Endothelial cell of umbilical vein (primary cell): ENCODE measurements at regions not wholly inside any gene's neighbourhood (a gene's known extent, or its start where the extent isn't known, plus 50 kb on each side); places are given as distances from the start of the nearest gene placed in this dataset.

ENCODE experiments used
- BruUV-seq: library from RNA; stranded (reverse); fragments of 400-500 nt; replicated peaks from 2 replicates; lab custom pipeline; 2021; lab: Mats Ljungman, UMichigan
- CTCF ChIA-PET: fragments of 300-600, 350-600 bp; sonication (Branson Sonifier 250); formaldehyde crosslinking; loops from one replicate; lab custom pipeline; 2021; ENCODE audit warnings: antibody characterized with exemption, inconsistent platforms; lab: Charles Lee
- POLR2A ChIA-PET: fragments of 300-600, 350-600 bp; sonication (Branson Sonifier 250); formaldehyde crosslinking; loops from one replicate; lab custom pipeline; 2021; ENCODE audit warnings: antibody characterized with exemption, inconsistent platforms; lab: Charles Lee
- DNase-seq: peaks from one replicate; pipeline ENCODE4 v3.0.0-alpha.2; 2011; ENCODE audit warnings: low read depth, low spot score
- FAIRE-seq: peaks from 2 replicates; lab custom pipeline; 2011; peaks lifted over from hg19 to GRCh38; lab: Jason Lieb, UNC
- H2AFZ ChIP-seq: 2 replicates; pipeline ENCODE4 v1.6.0; 2012; ENCODE audit warnings: low read depth, low read length, control low read depth, inconsistent platforms
- H3K27ac ChIP-seq: 2 replicates; pipeline ENCODE4 v1.5.1; 2011; ENCODE audit warnings: low read depth, mild to moderate bottlenecking, control low read depth, low read length, moderate library complexity; ENCODE audit not compliant: insufficient read depth
- H3K27me3 ChIP-seq, 2 experiments: 2 replicates each; pipeline versions ENCODE4 v1.6.0 to v1.6.1; 2011; ENCODE audit warnings: low read length in 2 of 2, mixed read lengths in 1 of 2; ENCODE audit not compliant: control insufficient read depth in 2 of 2, insufficient read depth in 2 of 2
- H3K36me3 ChIP-seq, 2 experiments: 2 replicates in 1 of 2; 3 replicates in 1 of 2; pipeline ENCODE4 v1.5.1; 2011; ENCODE audit warnings: low read length in 2 of 2, mild to moderate bottlenecking in 1 of 2, moderate library complexity in 1 of 2; ENCODE audit not compliant: control insufficient read depth in 2 of 2, insufficient read depth in 2 of 2; ENCODE audit errors: extremely low read depth in 1 of 2
- H3K4me1 ChIP-seq: 3 replicates; pipeline ENCODE4 v1.5.1; 2011; ENCODE audit warnings: mild to moderate bottlenecking, low read length; ENCODE audit not compliant: control insufficient read depth, insufficient read depth; ENCODE audit errors: extremely low read depth
- H3K4me2 ChIP-seq: 2 replicates; pipeline ENCODE4 v1.6.1; 2011; ENCODE audit warnings: low read length, control low read depth, mixed read lengths; ENCODE audit not compliant: insufficient read depth
- H3K4me3 ChIP-seq, 3 experiments: fragments of 200-600 bp in 1 of 3; sonication (generic), shearing (Covaris generic) in 1 of 3; replicated peaks in 1 of 3; 2 replicates each; pipeline ENCODE4 v1.5.1; 2011 to 2016; ENCODE audit warnings: control low read depth in 3 of 3, low read length in 3 of 3, mild to moderate bottlenecking in 2 of 3, inconsistent platforms in 1 of 3, low read depth in 1 of 3, moderate library complexity in 1 of 3; ENCODE audit not compliant: insufficient read depth in 1 of 3
- H3K79me2 ChIP-seq: 2 replicates; pipeline ENCODE4 v1.6.0; 2012; ENCODE audit warnings: low read length, inconsistent platforms; ENCODE audit not compliant: control insufficient read depth, insufficient read depth
- H3K9ac ChIP-seq: replicated peaks from 2 replicates; pipeline ENCODE3; 2011; ENCODE audit warnings: low read length, control low read depth; ENCODE audit not compliant: insufficient read depth; ENCODE audit errors: extremely low read depth
- H3K9me1 ChIP-seq: replicated peaks from 3 replicates; pipeline ENCODE4 v1.6.0; 2011; ENCODE audit warnings: mild to moderate bottlenecking, low read length; ENCODE audit not compliant: control insufficient read depth, insufficient read depth; ENCODE audit errors: extremely low read depth
- H3K9me3 ChIP-seq: replicated peaks from 2 replicates; pipeline ENCODE4 v1.5.1; 2012; ENCODE audit warnings: low read length, inconsistent platforms; ENCODE audit not compliant: control insufficient read depth, insufficient read depth
- H4K20me1 ChIP-seq: replicated peaks from 2 replicates; pipeline ENCODE3; 2011; ENCODE audit warnings: mild to moderate bottlenecking, low read length; ENCODE audit not compliant: control insufficient read depth, insufficient read depth; ENCODE audit errors: extremely low read depth
- EZH2 ChIP-seq: IDR thresholded peaks from 2 replicates; pipeline ENCODE4 v1.6.1; 2012; ENCODE audit warnings: borderline replicate concordance, low read depth, mild to moderate bottlenecking, moderate library complexity, low read length, inconsistent platforms; ENCODE audit not compliant: severe bottlenecking
- FOS ChIP-seq: IDR thresholded peaks from 2 replicates; pipeline ENCODE4 v1.6.1; 2011; ENCODE audit warnings: mild to moderate bottlenecking, low read length, moderate library complexity, borderline replicate concordance; ENCODE audit not compliant: insufficient read depth
- GATA2 ChIP-seq: IDR thresholded peaks from 2 replicates; pipeline ENCODE4 v1.7.0; 2011; ENCODE audit warnings: low read depth, mild to moderate bottlenecking, moderate library complexity, mixed read lengths, low read length; ENCODE audit not compliant: insufficient read length, insufficient read depth
- JUN ChIP-seq: IDR thresholded peaks from 2 replicates; pipeline ENCODE4 v1.6.1; 2011; ENCODE audit warnings: borderline replicate concordance, low read depth; ENCODE audit not compliant: insufficient read length, insufficient read depth
- MYC ChIP-seq: IDR thresholded peaks from one replicate; pipeline ENCODE4 v1.6.1; 2011; ENCODE audit warnings: mild to moderate bottlenecking, low read depth, low read length
- POLR2A ChIP-seq: IDR thresholded peaks from 2 replicates; pipeline ENCODE4 v1.6.1; 2012; ENCODE audit warnings: low read depth, mild to moderate bottlenecking, control low read depth, low read length
- POLR2AphosphoS5 ChIP-seq: IDR thresholded peaks from 2 replicates; pipeline ENCODE4 v1.6.1; 2012; ENCODE audit warnings: low read depth, mild to moderate bottlenecking, control low read depth, low read length, moderate library complexity; ENCODE audit not compliant: insufficient read depth
- dilution Hi-C: fragments of 300-500 bp; cut with MboI; formaldehyde crosslinking; loops from one replicate; pipeline ENCODE4 v1.15.0; 2019; ENCODE audit warnings: low sequenced_read_pairs; ENCODE audit not compliant: extremely low pct_ligation_motif_present
- intact Hi-C: fragments of 100-400 bp; cut with micrococcal nuclease; formaldehyde crosslinking; loops from one replicate; pipeline ENCODE4 v1.10.0; 2022
- TF ChIP-seq, protein P1 (sequence below), 2 donors: IDR thresholded peaks; 1 replicate in 1 of 2; 2 replicates in 1 of 2; pipeline ENCODE4 v1.5.1; 2011; ENCODE audit warnings: low read length in 2 of 2, mild to moderate bottlenecking in 2 of 2, moderate library complexity in 2 of 2, control low read depth in 1 of 2, inconsistent platforms in 1 of 2, low read depth in 1 of 2; ENCODE audit not compliant: insufficient read depth in 1 of 2; ENCODE audit errors: extremely low read depth in 1 of 2
- TF ChIP-seq, protein P2 (sequence below): IDR thresholded peaks from 2 replicates; pipeline ENCODE4 v1.6.1; 2011; ENCODE audit not compliant: insufficient read depth, insufficient read length

DNA sequence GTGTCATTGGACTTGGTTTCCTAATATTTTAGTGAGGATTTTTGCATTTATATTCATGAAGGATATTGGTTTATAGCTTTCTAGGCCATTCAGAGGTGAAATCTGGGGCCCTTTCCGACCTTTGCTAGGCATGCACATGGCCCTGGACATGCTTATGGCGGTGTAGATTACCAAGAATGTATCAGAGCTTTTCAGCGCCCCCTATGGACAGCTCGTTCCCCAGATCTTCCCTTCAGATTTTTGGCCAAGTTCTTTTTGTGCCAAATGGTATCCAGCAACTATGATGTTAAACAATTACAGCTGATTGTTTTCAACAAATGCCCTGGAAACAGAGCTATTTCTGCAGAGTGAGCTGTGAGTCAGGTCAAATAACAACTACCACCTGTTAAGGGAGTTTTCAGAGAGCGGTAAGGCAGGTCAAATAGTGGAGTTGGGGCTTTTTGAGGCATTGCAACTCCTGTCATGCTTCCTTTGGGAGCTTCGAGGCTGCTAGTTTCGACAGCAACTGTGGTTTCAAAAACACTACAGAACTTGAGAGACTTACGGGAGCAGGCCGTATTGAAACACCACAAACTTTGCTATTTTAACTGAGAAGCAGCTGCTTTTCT, 188.3 kb downstream of the ZNF516 start:
- DNase-seq = no peak
- CTCF ChIA-PET = no interaction called here

More for the DNA sequence above, 188.3 kb downstream of the ZNF516 start:
- Histone ChIP-seq H3K36me3 (no peaks in the 10 kb centered on the region), H3K27ac (no peak overlapping the region), H4K20me1 (no peaks in the 10 kb centered on the region), H3K4me1 (no peaks in the 10 kb centered on the region), H3K9me1 (no peaks in the 10 kb centered on the region), H3K27me3 (no peaks in the 10 kb centered on the region), H3K9ac (no peak overlapping the region), H2AFZ (no peak overlapping the region), H3K79me2 (no peaks in the 10 kb centered on the region), H3K9me3 (no peaks in the 10 kb centered on the region), H3K4me3 (no peak overlapping the region), H3K4me2 (no peak overlapping the region)
- TF ChIP-seq, protein P1, sequence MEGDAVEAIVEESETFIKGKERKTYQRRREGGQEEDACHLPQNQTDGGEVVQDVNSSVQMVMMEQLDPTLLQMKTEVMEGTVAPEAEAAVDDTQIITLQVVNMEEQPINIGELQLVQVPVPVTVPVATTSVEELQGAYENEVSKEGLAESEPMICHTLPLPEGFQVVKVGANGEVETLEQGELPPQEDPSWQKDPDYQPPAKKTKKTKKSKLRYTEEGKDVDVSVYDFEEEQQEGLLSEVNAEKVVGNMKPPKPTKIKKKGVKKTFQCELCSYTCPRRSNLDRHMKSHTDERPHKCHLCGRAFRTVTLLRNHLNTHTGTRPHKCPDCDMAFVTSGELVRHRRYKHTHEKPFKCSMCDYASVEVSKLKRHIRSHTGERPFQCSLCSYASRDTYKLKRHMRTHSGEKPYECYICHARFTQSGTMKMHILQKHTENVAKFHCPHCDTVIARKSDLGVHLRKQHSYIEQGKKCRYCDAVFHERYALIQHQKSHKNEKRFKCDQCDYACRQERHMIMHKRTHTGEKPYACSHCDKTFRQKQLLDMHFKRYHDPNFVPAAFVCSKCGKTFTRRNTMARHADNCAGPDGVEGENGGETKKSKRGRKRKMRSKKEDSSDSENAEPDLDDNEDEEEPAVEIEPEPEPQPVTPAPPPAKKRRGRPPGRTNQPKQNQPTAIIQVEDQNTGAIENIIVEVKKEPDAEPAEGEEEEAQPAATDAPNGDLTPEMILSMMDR (IDR thresholded peaks at IDR 0.05; ENCODE audit: extremely low read depth in 1 of 2, insufficient read depth in 1 of 2, low read depth in 1 of 2, low read length in 2 of 2) = no peak
- TF ChIP-seq GATA2 (no peak), JUN (no peak), MYC (no peak), FOS (no peak), POLR2A (no peak), EZH2 (no peak), POLR2AphosphoS5 (no peak)
- TF ChIP-seq, protein P2, sequence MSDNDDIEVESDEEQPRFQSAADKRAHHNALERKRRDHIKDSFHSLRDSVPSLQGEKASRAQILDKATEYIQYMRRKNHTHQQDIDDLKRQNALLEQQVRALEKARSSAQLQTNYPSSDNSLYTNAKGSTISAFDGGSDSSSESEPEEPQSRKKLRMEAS = no peak
- no peak for FAIRE-seq
- POLR2A ChIA-PET = no interaction called here
- intact Hi-C loops (no loop called here), dilution Hi-C loops (no loop called here)
- no TSS peak for BruUV-seq
